ENCODE measurements at regions not wholly inside any gene's neighbourhood (a gene's known extent, or its start where the extent isn't known, plus 50 kb on each side); places are given as distances from the start of the nearest gene placed in this dataset.

GRCh38 chr10:123614888-123615287 is 51.3 kb upstream of the GPR26 start (continued):
- TF ChIP-seq KIAA2018 (CRISPR knock-in tag; IDR thresholded peaks at IDR 0.05; ENCODE audit: borderline replicate concordance) (no peak), ARNT2 (CRISPR knock-in tag; IDR thresholded peaks at IDR 0.05; ENCODE audit: low read depth) (0 out of 2 replicates have a peak, but pooled peaks have one; percentile 39), ZNF326 (CRISPR knock-in tag; IDR thresholded peaks at IDR 0.05; ENCODE audit: borderline replicate concordance) (no peak), GPN1 (CRISPR knock-in tag; IDR thresholded peaks at IDR 0.05; ENCODE audit: borderline replicate concordance) (no peak), ZNF143 (CRISPR knock-in tag; IDR thresholded peaks at IDR 0.05) (no peak), NR2F1 (CRISPR knock-in tag; IDR thresholded peaks at IDR 0.05) (no peak), ZNF660 (CRISPR knock-in tag; IDR thresholded peaks at IDR 0.05; ENCODE audit: borderline replicate concordance, low read depth) (no peak), ISX (CRISPR knock-in tag; conservative IDR thresholded peaks at IDR 0.05) (peak; percentile 73; the same call in 1 of the 2 replicates), NR1H2 (CRISPR knock-in tag; IDR thresholded peaks at IDR 0.05; ENCODE audit: borderline replicate concordance, low read depth) (no peak), FOXO4 (CRISPR knock-in tag; conservative IDR thresholded peaks at IDR 0.05) (no peak), PITX1 (CRISPR knock-in tag; IDR thresholded peaks at IDR 0.05) (0 out of 2 replicates have a peak, but pooled peaks have one; percentile 54), ZNF891 (CRISPR knock-in tag; IDR thresholded peaks at IDR 0.05) (peak; percentile 71; the same call in 1 of the 2 replicates)
- TF ChIP-seq, protein P1, sequence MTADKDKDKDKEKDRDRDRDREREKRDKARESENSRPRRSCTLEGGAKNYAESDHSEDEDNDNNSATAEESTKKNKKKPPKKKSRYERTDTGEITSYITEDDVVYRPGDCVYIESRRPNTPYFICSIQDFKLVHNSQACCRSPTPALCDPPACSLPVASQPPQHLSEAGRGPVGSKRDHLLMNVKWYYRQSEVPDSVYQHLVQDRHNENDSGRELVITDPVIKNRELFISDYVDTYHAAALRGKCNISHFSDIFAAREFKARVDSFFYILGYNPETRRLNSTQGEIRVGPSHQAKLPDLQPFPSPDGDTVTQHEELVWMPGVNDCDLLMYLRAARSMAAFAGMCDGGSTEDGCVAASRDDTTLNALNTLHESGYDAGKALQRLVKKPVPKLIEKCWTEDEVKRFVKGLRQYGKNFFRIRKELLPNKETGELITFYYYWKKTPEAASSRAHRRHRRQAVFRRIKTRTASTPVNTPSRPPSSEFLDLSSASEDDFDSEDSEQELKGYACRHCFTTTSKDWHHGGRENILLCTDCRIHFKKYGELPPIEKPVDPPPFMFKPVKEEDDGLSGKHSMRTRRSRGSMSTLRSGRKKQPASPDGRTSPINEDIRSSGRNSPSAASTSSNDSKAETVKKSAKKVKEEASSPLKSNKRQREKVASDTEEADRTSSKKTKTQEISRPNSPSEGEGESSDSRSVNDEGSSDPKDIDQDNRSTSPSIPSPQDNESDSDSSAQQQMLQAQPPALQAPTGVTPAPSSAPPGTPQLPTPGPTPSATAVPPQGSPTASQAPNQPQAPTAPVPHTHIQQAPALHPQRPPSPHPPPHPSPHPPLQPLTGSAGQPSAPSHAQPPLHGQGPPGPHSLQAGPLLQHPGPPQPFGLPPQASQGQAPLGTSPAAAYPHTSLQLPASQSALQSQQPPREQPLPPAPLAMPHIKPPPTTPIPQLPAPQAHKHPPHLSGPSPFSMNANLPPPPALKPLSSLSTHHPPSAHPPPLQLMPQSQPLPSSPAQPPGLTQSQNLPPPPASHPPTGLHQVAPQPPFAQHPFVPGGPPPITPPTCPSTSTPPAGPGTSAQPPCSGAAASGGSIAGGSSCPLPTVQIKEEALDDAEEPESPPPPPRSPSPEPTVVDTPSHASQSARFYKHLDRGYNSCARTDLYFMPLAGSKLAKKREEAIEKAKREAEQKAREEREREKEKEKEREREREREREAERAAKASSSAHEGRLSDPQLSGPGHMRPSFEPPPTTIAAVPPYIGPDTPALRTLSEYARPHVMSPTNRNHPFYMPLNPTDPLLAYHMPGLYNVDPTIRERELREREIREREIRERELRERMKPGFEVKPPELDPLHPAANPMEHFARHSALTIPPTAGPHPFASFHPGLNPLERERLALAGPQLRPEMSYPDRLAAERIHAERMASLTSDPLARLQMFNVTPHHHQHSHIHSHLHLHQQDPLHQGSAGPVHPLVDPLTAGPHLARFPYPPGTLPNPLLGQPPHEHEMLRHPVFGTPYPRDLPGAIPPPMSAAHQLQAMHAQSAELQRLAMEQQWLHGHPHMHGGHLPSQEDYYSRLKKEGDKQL (CRISPR knock-in tag; IDR thresholded peaks at IDR 0.05; ENCODE audit: low read depth), result no peak
- TF ChIP-seq, protein P2, sequence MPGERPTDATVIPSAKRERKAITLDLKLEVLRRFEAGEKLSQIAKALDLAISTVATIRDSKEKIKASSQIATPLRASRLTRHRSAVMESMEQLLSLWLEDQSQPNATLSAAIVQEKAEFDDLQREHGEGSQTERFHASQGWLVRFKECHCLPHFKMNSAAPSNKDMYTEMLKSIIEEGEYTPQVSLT (CRISPR knock-in tag; IDR thresholded peaks at IDR 0.05; ENCODE audit: borderline replicate concordance, low read depth), result no peak

Data from HepG2 (cell line).